ENCODE measurements at regions not wholly inside any gene's neighbourhood (a gene's known extent, or its start where the extent isn't known, plus 50 kb on each side); places are given as distances from the start of the nearest gene placed in this dataset.
A peak's percentile ranks its signal among the peaks of the same experiment; 100 is the strongest.

DNA sequence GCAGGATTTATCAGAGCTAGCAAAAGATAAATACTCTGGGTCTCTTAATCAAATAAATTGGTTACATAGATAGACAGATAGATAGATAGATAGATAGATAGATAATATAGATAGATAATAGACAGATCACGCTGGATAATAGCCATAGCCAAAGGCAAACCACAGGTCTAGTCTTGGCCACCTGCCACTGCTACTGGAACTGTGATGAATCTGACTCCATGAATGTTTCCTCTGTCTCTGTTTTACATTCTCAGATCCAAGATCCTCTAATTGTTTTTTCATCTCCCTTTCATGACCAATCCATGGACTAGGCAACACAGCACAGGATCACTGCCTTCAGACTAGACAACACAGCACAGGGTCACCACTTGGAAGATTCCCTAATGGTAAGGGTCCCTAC, 444.7 kb upstream of the NFIA start:
- no peak for ATAC-seq
- TF ChIP-seq ZNF565 (CRISPR knock-in tag; conservative IDR thresholded peaks at IDR 0.05; ENCODE audit: low read depth) (no peak), ZNF70 (CRISPR knock-in tag; IDR thresholded peaks at IDR 0.05) (peak; percentile 56; the same call in 1 of the 2 replicates), OSR1 (CRISPR knock-in tag; IDR thresholded peaks at IDR 0.05) (no peak)

DNA sequence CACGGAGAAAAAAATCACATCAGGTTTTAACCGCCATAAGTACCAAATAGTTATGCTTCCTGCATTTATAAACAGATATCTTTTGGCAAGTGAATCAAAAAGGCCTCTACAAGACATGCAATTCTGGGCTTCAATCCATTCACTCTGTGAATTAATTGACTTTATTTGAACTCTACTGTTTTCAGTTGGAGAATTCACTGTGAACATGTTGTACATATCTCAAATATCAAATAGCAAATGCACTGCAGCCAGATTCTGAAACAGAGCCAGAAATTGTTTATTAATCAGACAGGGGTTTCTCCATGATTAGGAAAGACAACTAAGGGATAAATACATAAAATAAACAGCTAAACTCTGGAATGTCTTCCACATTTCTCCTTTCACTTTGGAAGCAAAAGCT, 445.4 kb upstream of the NFIA start:
- no peak for ATAC-seq
- TF ChIP-seq ZFP30 (CRISPR knock-in tag; IDR thresholded peaks at IDR 0.05) (no peak), ZNF8 (CRISPR knock-in tag; IDR thresholded peaks at IDR 0.05) (no peak), RARB (CRISPR knock-in tag; IDR thresholded peaks at IDR 0.05) (no peak), CSDC2 (CRISPR knock-in tag; IDR thresholded peaks at IDR 0.05) (no peak), ESRRG (CRISPR knock-in tag; IDR thresholded peaks at IDR 0.05) (no peak), ZNF70 (CRISPR knock-in tag; IDR thresholded peaks at IDR 0.05) (no peak), SNAI2 (CRISPR knock-in tag; IDR thresholded peaks at IDR 0.05) (no peak), TOX (CRISPR knock-in tag; IDR thresholded peaks at IDR 0.05; ENCODE audit: borderline replicate concordance) (no peak), PPARA (CRISPR knock-in tag; IDR thresholded peaks at IDR 0.05; ENCODE audit: borderline replicate concordance) (no peak), OSR1 (CRISPR knock-in tag; IDR thresholded peaks at IDR 0.05) (no peak), ARNTL (CRISPR knock-in tag; IDR thresholded peaks at IDR 0.05; ENCODE audit: borderline replicate concordance, low read depth) (no peak), BACH2 (CRISPR knock-in tag; IDR thresholded peaks at IDR 0.05; ENCODE audit: borderline replicate concordance) (no peak), ISL1 (CRISPR knock-in tag; IDR thresholded peaks at IDR 0.05) (no peak), ZNF565 (CRISPR knock-in tag; conservative IDR thresholded peaks at IDR 0.05; ENCODE audit: low read depth) (no peak)
- TF ChIP-seq, protein P1, sequence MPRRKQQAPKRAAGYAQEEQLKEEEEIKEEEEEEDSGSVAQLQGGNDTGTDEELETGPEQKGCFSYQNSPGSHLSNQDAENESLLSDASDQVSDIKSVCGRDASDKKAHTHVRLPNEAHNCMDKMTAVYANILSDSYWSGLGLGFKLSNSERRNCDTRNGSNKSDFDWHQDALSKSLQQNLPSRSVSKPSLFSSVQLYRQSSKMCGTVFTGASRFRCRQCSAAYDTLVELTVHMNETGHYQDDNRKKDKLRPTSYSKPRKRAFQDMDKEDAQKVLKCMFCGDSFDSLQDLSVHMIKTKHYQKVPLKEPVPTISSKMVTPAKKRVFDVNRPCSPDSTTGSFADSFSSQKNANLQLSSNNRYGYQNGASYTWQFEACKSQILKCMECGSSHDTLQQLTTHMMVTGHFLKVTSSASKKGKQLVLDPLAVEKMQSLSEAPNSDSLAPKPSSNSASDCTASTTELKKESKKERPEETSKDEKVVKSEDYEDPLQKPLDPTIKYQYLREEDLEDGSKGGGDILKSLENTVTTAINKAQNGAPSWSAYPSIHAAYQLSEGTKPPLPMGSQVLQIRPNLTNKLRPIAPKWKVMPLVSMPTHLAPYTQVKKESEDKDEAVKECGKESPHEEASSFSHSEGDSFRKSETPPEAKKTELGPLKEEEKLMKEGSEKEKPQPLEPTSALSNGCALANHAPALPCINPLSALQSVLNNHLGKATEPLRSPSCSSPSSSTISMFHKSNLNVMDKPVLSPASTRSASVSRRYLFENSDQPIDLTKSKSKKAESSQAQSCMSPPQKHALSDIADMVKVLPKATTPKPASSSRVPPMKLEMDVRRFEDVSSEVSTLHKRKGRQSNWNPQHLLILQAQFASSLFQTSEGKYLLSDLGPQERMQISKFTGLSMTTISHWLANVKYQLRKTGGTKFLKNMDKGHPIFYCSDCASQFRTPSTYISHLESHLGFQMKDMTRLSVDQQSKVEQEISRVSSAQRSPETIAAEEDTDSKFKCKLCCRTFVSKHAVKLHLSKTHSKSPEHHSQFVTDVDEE (CRISPR knock-in tag; IDR thresholded peaks at IDR 0.05), result no peak
- TF ChIP-seq, protein P2, sequence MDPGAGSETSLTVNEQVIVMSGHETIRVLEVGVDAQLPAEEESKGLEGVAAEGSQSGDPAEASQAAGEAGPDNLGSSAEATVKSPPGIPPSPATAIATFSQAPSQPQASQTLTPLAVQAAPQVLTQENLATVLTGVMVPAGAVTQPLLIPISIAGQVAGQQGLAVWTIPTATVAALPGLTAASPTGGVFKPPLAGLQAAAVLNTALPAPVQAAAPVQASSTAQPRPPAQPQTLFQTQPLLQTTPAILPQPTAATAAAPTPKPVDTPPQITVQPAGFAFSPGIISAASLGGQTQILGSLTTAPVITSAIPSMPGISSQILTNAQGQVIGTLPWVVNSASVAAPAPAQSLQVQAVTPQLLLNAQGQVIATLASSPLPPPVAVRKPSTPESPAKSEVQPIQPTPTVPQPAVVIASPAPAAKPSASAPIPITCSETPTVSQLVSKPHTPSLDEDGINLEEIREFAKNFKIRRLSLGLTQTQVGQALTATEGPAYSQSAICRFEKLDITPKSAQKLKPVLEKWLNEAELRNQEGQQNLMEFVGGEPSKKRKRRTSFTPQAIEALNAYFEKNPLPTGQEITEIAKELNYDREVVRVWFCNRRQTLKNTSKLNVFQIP (CRISPR knock-in tag; IDR thresholded peaks at IDR 0.05; ENCODE audit: borderline replicate concordance, low read depth), result no peak

DNA sequence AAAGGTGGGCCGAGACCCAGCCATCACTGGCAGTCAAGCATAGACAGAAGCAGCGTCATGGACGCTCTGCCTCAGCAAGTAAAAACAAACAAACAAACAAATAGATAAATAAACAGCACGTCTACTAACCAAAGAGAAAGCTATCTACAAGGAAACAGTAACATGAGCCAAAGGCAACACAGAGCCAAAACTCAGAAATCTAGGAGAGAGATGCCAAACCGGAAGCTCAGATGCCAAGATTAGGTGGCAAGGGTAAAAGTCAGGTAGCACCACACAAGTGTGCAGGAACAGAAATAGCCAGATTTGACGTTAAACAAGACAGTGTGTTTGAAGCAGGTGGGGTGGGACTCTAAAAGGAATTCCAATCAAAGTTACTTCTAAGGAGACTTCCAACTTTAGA, 448.3 kb upstream of the NFIA start:
- TF ChIP-seq TCF4 (CRISPR knock-in tag; IDR thresholded peaks at IDR 0.05; ENCODE audit: borderline replicate concordance), result no peak
- TF ChIP-seq ISL1 (CRISPR knock-in tag; IDR thresholded peaks at IDR 0.05), result no peak
- no peak for TF ChIP-seq ZNF565 (CRISPR knock-in tag; conservative IDR thresholded peaks at IDR 0.05; ENCODE audit: low read depth)
- TF ChIP-seq BACH2 (CRISPR knock-in tag; IDR thresholded peaks at IDR 0.05; ENCODE audit: borderline replicate concordance), result no peak
- TF ChIP-seq, protein P3, sequence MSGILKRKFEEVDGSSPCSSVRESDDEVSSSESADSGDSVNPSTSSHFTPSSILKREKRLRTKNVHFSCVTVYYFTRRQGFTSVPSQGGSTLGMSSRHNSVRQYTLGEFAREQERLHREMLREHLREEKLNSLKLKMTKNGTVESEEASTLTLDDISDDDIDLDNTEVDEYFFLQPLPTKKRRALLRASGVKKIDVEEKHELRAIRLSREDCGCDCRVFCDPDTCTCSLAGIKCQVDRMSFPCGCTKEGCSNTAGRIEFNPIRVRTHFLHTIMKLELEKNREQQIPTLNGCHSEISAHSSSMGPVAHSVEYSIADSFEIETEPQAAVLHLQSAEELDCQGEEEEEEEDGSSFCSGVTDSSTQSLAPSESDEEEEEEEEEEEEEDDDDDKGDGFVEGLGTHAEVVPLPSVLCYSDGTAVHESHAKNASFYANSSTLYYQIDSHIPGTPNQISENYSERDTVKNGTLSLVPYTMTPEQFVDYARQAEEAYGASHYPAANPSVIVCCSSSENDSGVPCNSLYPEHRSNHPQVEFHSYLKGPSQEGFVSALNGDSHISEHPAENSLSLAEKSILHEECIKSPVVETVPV (CRISPR knock-in tag; IDR thresholded peaks at IDR 0.05), result no peak
- TF ChIP-seq ESRRG (CRISPR knock-in tag; IDR thresholded peaks at IDR 0.05), result no peak
- TF ChIP-seq, protein P4, sequence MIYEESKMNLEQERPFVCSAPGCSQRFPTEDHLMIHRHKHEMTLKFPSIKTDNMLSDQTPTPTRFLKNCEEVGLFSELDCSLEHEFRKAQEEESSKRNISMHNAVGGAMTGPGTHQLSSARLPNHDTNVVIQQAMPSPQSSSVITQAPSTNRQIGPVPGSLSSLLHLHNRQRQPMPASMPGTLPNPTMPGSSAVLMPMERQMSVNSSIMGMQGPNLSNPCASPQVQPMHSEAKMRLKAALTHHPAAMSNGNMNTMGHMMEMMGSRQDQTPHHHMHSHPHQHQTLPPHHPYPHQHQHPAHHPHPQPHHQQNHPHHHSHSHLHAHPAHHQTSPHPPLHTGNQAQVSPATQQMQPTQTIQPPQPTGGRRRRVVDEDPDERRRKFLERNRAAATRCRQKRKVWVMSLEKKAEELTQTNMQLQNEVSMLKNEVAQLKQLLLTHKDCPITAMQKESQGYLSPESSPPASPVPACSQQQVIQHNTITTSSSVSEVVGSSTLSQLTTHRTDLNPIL (CRISPR knock-in tag; IDR thresholded peaks at IDR 0.05; ENCODE audit: low read depth), result no peak
- TF ChIP-seq, protein P1 (CRISPR knock-in tag; IDR thresholded peaks at IDR 0.05), result no peak
- no peak for TF ChIP-seq ZNF70 (CRISPR knock-in tag; IDR thresholded peaks at IDR 0.05)
- TF ChIP-seq ZFP3 (CRISPR knock-in tag; IDR thresholded peaks at IDR 0.05), result no peak
- TF ChIP-seq, protein P2 (CRISPR knock-in tag; IDR thresholded peaks at IDR 0.05; ENCODE audit: borderline replicate concordance, low read depth), result no peak
- TF ChIP-seq ARNTL (CRISPR knock-in tag; IDR thresholded peaks at IDR 0.05; ENCODE audit: borderline replicate concordance, low read depth), result no peak
- no peak for ATAC-seq
